ENCODE measurements at regions not wholly inside any gene's neighbourhood (a gene's known extent, or its start where the extent isn't known, plus 50 kb on each side); places are given as distances from the start of the nearest gene placed in this dataset.
A peak's percentile ranks its signal among the peaks of the same experiment; 100 is the strongest.
"Not testable (repeated sequence)": the region's sequence is repeated elsewhere in the genome, so short reads cannot be mapped to it uniquely, and the experiment has no call there.

DNA sequence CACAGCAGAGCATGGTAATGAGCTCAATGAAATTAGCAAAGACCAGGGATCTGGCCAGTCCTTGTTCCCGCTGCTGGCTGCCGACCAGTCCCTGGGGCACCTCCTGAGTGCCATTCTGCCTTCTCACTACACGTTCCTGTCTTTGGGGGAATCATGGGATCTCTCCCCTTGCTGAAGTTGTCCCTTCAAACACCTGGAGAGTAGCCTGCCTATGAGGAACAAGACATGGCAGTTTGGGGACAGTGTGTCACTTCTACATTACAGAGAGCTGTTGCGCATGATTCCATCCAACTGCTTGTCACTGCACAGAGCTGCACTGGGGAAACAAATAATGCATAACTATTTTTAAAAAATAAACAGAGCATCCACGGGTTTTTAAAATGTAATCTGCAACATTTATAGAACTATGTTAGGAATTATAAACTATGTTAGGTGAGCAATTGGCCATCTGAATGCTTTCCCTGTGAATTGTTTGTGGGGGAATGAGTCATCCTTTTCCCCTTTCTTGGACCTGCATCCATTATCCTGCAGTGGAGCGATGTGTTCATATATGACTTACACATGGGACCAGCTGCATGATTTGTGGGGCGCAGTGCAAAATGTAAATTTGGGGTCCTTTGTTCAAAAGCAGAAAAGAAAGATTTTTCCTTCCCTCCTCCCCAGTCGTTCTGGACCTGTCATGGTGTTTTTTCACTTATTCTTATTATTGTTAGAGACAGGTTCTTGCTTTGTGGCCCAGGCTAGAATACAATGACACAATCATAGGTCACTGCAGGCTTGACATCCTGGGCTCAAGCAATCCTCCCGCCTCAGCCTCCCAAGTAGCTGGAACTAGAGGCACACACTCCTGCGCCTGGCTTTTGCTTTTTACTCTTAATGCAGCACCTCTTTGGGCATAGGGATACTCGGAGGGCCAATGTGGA lies 115.0 kb upstream of the TBL1X start:
- no peak for DNase-seq

GRCh38 chrX:9351126-9351525 lies 113.7 kb upstream of the TBL1X start:
- no peak for DNase-seq

GRCh38 chrX:9352243-9352642 lies 112.6 kb upstream of the TBL1X start:
- DNase-seq = no peak

GRCh38 chrX:9352694-9353411 lies 112.0 kb upstream of the TBL1X start:
- DNase-seq = no peak

- DNase-seq = no peak
Measured at GRCh38 chrX:9354918-9355317, 109.9 kb upstream of the TBL1X start.

- DNase-seq = no peak
Measured at GRCh38 chrX:9355739-9356138, 109.1 kb upstream of the TBL1X start.

DNA sequence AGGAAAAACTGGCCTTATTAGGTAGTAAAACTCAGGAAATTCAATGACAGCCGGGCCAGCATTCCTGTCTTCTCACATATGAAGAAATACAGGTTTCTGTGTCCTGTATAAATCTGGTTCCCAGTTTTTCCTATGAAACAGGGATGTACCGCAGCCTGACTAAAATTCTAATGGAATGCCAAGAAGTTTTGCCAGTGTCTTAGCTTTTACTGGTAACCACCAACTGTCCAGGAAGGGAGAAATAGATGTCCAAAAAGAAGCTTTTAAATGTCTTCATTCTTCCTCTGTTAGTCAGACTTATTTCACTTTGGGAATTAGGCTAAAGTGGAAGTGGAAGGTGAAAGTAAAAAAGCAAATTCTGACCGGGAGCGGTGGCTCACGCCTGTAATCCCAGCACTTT lies 108.0 kb upstream of the TBL1X start:
- no peak for DNase-seq

- no peak for DNase-seq
Measured at GRCh38 chrX:9357518-9358114, 107.2 kb upstream of the TBL1X start.

DNA sequence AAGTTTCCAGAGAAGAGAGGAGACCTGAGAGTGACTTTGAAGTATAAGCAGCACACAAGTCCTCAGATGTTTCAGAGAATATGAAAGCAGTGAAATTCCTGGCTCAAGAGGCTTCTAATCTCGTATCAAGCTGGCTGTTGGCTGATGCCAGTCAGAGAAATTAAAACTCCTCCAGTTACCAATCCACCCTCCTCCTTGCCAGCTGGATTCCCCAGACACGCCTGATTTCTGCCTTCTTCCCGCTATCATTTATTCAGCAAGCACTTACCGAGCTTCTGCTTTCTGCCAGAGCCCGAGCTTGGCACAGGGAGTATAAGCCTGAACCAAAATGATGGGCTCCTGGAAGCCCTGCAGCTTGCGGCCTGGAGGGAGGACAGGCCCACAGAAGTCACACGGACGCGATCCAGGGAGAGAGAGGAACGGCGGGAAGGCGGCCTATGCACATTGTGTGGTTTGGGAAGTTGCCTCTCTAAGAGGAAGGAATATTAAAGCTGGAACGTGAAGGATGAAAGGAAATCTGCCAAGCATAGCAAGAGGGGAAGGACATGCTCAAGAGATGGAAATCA lies 102.4 kb upstream of the TBL1X start:
- no peak for DNase-seq

GRCh38 chrX:9367421-9367820 lies 97.4 kb upstream of the TBL1X start:
- DNase-seq = no peak

DNA sequence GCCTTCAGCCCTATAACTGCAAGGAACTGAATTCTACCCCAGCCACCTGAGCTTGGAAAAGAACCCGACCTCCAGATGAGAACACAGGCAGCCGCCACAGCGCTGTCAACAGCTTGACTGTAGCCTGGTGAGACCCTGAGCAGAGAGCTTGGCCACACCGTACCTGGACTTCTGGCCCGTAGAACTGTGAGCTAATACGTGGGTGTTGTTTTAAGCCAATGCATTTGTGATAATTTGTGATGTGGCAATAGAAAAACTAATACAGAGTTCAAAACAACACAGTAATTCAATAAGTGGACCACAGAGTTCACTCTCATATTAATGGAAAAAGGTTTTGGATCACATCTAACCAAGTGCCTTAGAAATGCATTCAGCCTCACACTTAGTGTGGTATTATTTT lies 96.6 kb upstream of the TBL1X start:
- DNase-seq = no peak

DNA sequence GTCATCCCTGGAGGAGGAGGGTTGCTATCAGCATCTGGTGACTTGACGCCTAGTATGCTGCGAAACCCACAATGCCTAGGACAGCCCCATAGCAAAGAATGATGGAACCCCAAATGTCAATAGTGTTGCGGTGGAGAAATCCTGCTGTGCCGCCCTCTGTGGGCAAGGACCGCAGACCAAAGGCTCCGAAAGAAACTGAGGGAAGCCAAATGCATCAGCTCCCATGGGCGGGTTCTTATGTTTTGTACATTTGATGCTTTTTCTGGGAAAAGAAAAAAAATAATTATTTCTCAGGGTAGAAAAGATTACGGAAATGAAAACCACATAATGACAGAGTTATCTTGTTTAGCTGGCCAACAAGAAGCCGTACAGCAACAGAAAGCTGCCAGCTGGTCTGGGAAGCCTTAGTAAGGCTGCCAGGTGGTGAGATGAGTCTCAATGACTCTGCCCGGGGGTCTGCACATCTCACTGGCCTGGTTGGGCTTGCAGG lies 95.0 kb upstream of the TBL1X start:
- DNase-seq = peak; percentile 48

- no peak for DNase-seq
Measured at GRCh38 chrX:9370893-9371292, 94.0 kb upstream of the TBL1X start.

- DNase-seq = no peak
Measured at GRCh38 chrX:9372866-9373265, 92.0 kb upstream of the TBL1X start.

- no peak for DNase-seq
Measured at GRCh38 chrX:9373789-9374188, 91.1 kb upstream of the TBL1X start.

DNA sequence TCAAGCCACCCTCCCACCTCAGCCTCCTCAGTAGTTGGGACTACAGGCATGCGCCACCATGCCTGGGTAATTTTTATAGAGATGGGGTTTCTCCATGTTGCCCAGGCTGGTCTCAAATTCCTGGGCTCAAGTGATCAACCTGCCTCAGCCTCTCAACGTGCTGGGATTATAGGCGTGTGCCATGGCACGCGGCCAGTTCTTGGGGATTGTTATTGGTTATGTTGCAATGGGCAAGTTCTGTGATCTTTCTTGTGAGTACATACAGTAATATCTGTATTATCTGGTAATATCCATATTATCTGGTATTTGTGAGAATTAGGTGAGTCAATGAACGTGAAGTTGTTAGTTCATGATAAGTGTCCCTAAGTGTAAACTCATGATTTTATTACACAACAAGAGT lies 90.3 kb upstream of the TBL1X start:
- DNase-seq = no peak

GRCh38 chrX:9376111-9376510 lies 88.7 kb upstream of the TBL1X start:
- no peak for DNase-seq

- DNase-seq = not testable (repeated sequence)
Measured at GRCh38 chrX:9377216-9377615, 87.6 kb upstream of the TBL1X start.

- DNase-seq = no peak
Measured at GRCh38 chrX:9378980-9379696, 85.7 kb upstream of the TBL1X start.

- DNase-seq = no peak
Measured at GRCh38 chrX:9379697-9380551, 84.9 kb upstream of the TBL1X start.

- DNase-seq = no peak
Measured at GRCh38 chrX:9383655-9384054, 81.2 kb upstream of the TBL1X start.

GRCh38 chrX:9388450-9388849 lies 76.4 kb upstream of the TBL1X start:
- DNase-seq = no peak

Measured in left hindlimb (tissue), 1 donor.